DOHH2 (cell line): ENCODE measurements at regions not wholly inside any gene's neighbourhood (a gene's known extent, or its start where the extent isn't known, plus 50 kb on each side); places are given as distances from the start of the nearest gene placed in this dataset.

Experiments
- H3F3A ChIP-seq: fragments of 200-600 bp; sonication (generic), shearing (Covaris generic); 2 replicates; pipeline ENCODE4 v1.6.0; 2016; ENCODE audit warnings: antibody characterized with exemption, mild to moderate bottlenecking; ENCODE audit not compliant: control insufficient read depth, insufficient read depth
- H3K27ac ChIP-seq: fragments of 200-600 bp; sonication (generic); 2 replicates; pipeline ENCODE4 v1.5.1; 2014; ENCODE audit warnings: low read depth, mild to moderate bottlenecking, low read length, moderate library complexity
- H3K27me3 ChIP-seq: fragments of 200-600 bp; sonication (generic); 2 replicates; pipeline ENCODE4 v1.6.1; 2014; ENCODE audit warnings: mild to moderate bottlenecking, low read length, mixed read lengths; ENCODE audit not compliant: control insufficient read depth
- H3K36me3 ChIP-seq: fragments of 200-600 bp; sonication (generic); 2 replicates; pipeline ENCODE4 v1.6.1; 2014; ENCODE audit warnings: mild to moderate bottlenecking, low read length, moderate library complexity, mixed read lengths; ENCODE audit not compliant: control insufficient read depth
- H3K4me1 ChIP-seq: fragments of 200-600 bp; sonication (generic); 2 replicates; pipeline ENCODE4 v1.6.1; 2014; ENCODE audit warnings: mild to moderate bottlenecking, low read length, mixed read lengths; ENCODE audit not compliant: control insufficient read depth
- H3K4me2 ChIP-seq: fragments of 200-600 bp; sonication (generic); 2 replicates; pipeline ENCODE4 v1.6.0; 2014; ENCODE audit warnings: mild to moderate bottlenecking, low read length, moderate library complexity
- H3K4me3 ChIP-seq: fragments of 200-600 bp; sonication (generic); 2 replicates; pipeline ENCODE4 v1.5.1; 2014; ENCODE audit warnings: mild to moderate bottlenecking, low read length, mixed read lengths
- H3K79me2 ChIP-seq: fragments of 200-600 bp; sonication (generic); 2 replicates; pipeline ENCODE4 v1.6.1; 2014; ENCODE audit warnings: mild to moderate bottlenecking, low read length, mixed read lengths; ENCODE audit not compliant: control insufficient read depth
- H3K9me2 ChIP-seq: fragments of 200-600 bp; sonication (generic); replicated peaks from 2 replicates; pipeline ENCODE4 v1.6.1; 2014; ENCODE audit warnings: mild to moderate bottlenecking, low read length, mixed read lengths; ENCODE audit not compliant: control insufficient read depth
- H3K9me3 ChIP-seq: fragments of 200-600 bp; sonication (generic); 2 replicates; pipeline ENCODE4 v1.6.1; 2014; ENCODE audit warnings: antibody characterized with exemption, low read length, mixed read lengths; ENCODE audit not compliant: control insufficient read depth, insufficient read depth
- H4K20me1 ChIP-seq: fragments of 200-600 bp; sonication (generic); 2 replicates; pipeline ENCODE4 v1.6.0; 2014; ENCODE audit warnings: low read depth, mild to moderate bottlenecking, antibody characterized with exemption, low read length, moderate library complexity; ENCODE audit not compliant: control insufficient read depth, insufficient read depth
- EZH2phosphoT487 ChIP-seq: fragments of 200-600 bp; sonication (generic); IDR thresholded peaks from 2 replicates; pipeline ENCODE4 v1.6.1; 2017; ENCODE audit warnings: borderline replicate concordance, mild to moderate bottlenecking, antibody characterized with exemption, low read length, moderate library complexity, mixed read lengths
- TF ChIP-seq, protein P1 (sequence below): fragments of 200-600 bp; sonication (generic); IDR thresholded peaks from one replicate; pipeline ENCODE4 v1.5.1; 2014; ENCODE audit warnings: antibody characterized with exemption, mild to moderate bottlenecking, low read depth, low read length; ENCODE audit not compliant: poor library complexity, severe bottlenecking

GRCh38 chr12:105967038-105967776 is 171.5 kb downstream of the NUAK1 start:
- TF ChIP-seq, protein P1, sequence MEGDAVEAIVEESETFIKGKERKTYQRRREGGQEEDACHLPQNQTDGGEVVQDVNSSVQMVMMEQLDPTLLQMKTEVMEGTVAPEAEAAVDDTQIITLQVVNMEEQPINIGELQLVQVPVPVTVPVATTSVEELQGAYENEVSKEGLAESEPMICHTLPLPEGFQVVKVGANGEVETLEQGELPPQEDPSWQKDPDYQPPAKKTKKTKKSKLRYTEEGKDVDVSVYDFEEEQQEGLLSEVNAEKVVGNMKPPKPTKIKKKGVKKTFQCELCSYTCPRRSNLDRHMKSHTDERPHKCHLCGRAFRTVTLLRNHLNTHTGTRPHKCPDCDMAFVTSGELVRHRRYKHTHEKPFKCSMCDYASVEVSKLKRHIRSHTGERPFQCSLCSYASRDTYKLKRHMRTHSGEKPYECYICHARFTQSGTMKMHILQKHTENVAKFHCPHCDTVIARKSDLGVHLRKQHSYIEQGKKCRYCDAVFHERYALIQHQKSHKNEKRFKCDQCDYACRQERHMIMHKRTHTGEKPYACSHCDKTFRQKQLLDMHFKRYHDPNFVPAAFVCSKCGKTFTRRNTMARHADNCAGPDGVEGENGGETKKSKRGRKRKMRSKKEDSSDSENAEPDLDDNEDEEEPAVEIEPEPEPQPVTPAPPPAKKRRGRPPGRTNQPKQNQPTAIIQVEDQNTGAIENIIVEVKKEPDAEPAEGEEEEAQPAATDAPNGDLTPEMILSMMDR, result no peak
- no peak for TF ChIP-seq EZH2phosphoT487
- H3K36me3 ChIP-seq, result no peaks in the 10 kb centered on the region
- no peaks in the 10 kb centered on the region for H3K79me2 ChIP-seq
- no peaks in the 10 kb centered on the region for H3F3A ChIP-seq
- H3K4me3 ChIP-seq, result no peak overlapping the region
- no peaks in the 10 kb centered on the region for H3K4me1 ChIP-seq
- no peaks in the 10 kb centered on the region for H3K27me3 ChIP-seq
- H3K9me2 ChIP-seq, result no peaks in the 10 kb centered on the region
- H3K27ac ChIP-seq, result no peak overlapping the region
- H3K4me2 ChIP-seq, result no peak overlapping the region
- H3K9me3 ChIP-seq, result no peaks in the 10 kb centered on the region
- H4K20me1 ChIP-seq, result no peaks in the 10 kb centered on the region

DNA sequence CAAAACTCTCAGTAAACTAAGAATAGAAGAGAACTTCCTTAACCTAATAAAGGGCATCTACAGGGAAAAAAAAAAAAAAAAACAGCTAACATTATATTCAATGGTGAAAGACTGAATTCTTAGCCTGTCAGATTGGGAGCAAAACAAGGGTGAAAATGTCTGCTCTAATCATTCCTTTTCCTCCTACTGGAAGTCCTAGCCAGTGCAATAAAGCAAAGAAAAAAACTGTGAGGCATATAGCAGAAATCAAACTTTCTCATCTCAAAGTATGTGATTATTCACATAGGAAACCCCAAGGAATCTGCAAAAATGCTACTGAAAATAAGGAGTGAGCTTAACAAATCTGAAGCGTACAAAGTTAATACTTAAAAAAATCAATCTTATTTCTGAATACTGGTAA is 170.7 kb downstream of the NUAK1 start:
- Histone ChIP-seq H3K4me1 (no peaks in the 10 kb centered on the region), H3K9me2 (no peaks in the 10 kb centered on the region), H3K4me2 (no peak overlapping the region), H3K79me2 (no peaks in the 10 kb centered on the region), H3K27me3 (no peaks in the 10 kb centered on the region), H3K27ac (no peak overlapping the region), H4K20me1 (no peaks in the 10 kb centered on the region), H3K4me3 (no peak overlapping the region), H3K9me3 (no peaks in the 10 kb centered on the region), H3F3A (no peaks in the 10 kb centered on the region), H3K36me3 (no peaks in the 10 kb centered on the region)
- TF ChIP-seq, protein P1, result no peak
- no peak for TF ChIP-seq EZH2phosphoT487

GRCh38 chr12:105970885-105971284 is 167.9 kb downstream of the NUAK1 start:
- no peaks in the 10 kb centered on the region for H3F3A ChIP-seq
- no peaks in the 10 kb centered on the region for H3K27me3 ChIP-seq
- no peaks in the 10 kb centered on the region for H3K79me2 ChIP-seq
- H3K4me2 ChIP-seq, result no peak overlapping the region
- no peaks in the 10 kb centered on the region for H3K9me2 ChIP-seq
- no peaks in the 10 kb centered on the region for H3K36me3 ChIP-seq
- no peak for TF ChIP-seq EZH2phosphoT487
- TF ChIP-seq, protein P1, result no peak
- no peak overlapping the region for H3K27ac ChIP-seq
- no peaks in the 10 kb centered on the region for H3K9me3 ChIP-seq
- H4K20me1 ChIP-seq, result no peaks in the 10 kb centered on the region
- H3K4me1 ChIP-seq, result no peaks in the 10 kb centered on the region
- H3K4me3 ChIP-seq, result no peak overlapping the region
